DND-41 (cell line): ENCODE measurements at regions not wholly inside any gene's neighbourhood (a gene's known extent, or its start where the extent isn't known, plus 50 kb on each side); places are given as distances from the start of the nearest gene placed in this dataset.

Experiments
- EZH2 ChIP-seq: IDR thresholded peaks from 3 replicates; pipeline ENCODE4 v1.6.1; 2012; ENCODE audit warnings: borderline replicate concordance, low read depth, mild to moderate bottlenecking, moderate library complexity, low read length, inconsistent platforms; ENCODE audit not compliant: severe bottlenecking
- TF ChIP-seq, protein P1 (sequence below): IDR thresholded peaks from 2 replicates; pipeline ENCODE4 v1.5.1; 2012; ENCODE audit warnings: borderline replicate concordance, low read length, moderate library complexity, mild to moderate bottlenecking; ENCODE audit not compliant: poor library complexity, severe bottlenecking; ENCODE audit errors: extremely low read depth

DNA sequence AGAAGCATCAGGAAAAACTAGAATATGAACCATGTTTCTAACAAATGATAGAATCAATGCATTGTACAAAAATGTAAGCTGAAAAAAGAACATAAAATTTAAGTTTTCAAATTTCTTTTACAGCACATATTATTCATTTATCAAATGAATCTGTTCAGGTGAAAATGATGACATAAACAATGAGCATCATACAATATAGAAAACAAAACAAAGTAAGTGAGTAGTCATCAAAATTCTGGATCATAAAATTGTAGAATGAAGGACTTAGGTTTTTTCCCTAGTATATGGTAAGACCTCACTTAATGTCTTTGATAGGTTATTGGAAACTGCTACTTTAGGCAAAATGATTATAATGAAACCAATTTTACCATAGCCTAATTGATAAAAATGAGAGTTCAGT, 427.0 kb upstream of the KCNH7 start:
- TF ChIP-seq, protein P1, sequence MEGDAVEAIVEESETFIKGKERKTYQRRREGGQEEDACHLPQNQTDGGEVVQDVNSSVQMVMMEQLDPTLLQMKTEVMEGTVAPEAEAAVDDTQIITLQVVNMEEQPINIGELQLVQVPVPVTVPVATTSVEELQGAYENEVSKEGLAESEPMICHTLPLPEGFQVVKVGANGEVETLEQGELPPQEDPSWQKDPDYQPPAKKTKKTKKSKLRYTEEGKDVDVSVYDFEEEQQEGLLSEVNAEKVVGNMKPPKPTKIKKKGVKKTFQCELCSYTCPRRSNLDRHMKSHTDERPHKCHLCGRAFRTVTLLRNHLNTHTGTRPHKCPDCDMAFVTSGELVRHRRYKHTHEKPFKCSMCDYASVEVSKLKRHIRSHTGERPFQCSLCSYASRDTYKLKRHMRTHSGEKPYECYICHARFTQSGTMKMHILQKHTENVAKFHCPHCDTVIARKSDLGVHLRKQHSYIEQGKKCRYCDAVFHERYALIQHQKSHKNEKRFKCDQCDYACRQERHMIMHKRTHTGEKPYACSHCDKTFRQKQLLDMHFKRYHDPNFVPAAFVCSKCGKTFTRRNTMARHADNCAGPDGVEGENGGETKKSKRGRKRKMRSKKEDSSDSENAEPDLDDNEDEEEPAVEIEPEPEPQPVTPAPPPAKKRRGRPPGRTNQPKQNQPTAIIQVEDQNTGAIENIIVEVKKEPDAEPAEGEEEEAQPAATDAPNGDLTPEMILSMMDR, result no peak
- no peak for TF ChIP-seq EZH2
